GM19468 (cell line): ENCODE measurements at regions not wholly inside any gene's neighbourhood (a gene's known extent, or its start where the extent isn't known, plus 50 kb on each side); places are given as distances from the start of the nearest gene placed in this dataset.

Experiments
- ATAC-seq: cut with Tn5 transposase; IDR thresholded peaks from one replicate; pipeline ENCODE4 v1.9.1; 2021; ENCODE audit warnings: mild to moderate bottlenecking, moderate library complexity, moderate number of reproducible peaks; ENCODE audit not compliant: unreplicated experiment; ENCODE audit errors: extremely low read depth

- no peak for ATAC-seq
Observed at GRCh38 chrX:40329616-40330015, 231.9 kb upstream of the BCOR start.

GRCh38 chrX:40327085-40327484, 229.3 kb upstream of the BCOR start:
- no peak for ATAC-seq

GRCh38 chrX:40326186-40326965, 228.6 kb upstream of the BCOR start:
- no peak for ATAC-seq

GRCh38 chrX:40325161-40325560, 227.4 kb upstream of the BCOR start:
- ATAC-seq = no peak

GRCh38 chrX:40323977-40324376, 226.2 kb upstream of the BCOR start:
- ATAC-seq = no peak

- no peak for ATAC-seq
Observed at GRCh38 chrX:40320819-40321218, 223.1 kb upstream of the BCOR start.

GRCh38 chrX:40318801-40319200, 221.0 kb upstream of the BCOR start:
- ATAC-seq = no peak

- no peak for ATAC-seq
Observed at GRCh38 chrX:40318076-40318475, 220.3 kb upstream of the BCOR start.

- ATAC-seq = no peak
Observed at GRCh38 chrX:40316502-40316901, 218.7 kb upstream of the BCOR start.

GRCh38 chrX:40314070-40314469, 216.3 kb upstream of the BCOR start:
- no peak for ATAC-seq

GRCh38 chrX:40313269-40313668, 215.5 kb upstream of the BCOR start:
- ATAC-seq = no peak

GRCh38 chrX:40310447-40310846, 212.7 kb upstream of the BCOR start:
- ATAC-seq = no peak

GRCh38 chrX:40310016-40310415, 212.3 kb upstream of the BCOR start:
- ATAC-seq = no peak

- ATAC-seq = no peak
Observed at GRCh38 chrX:40307871-40308270, 210.1 kb upstream of the BCOR start.

- ATAC-seq = no peak
Observed at GRCh38 chrX:40304115-40304514, 206.4 kb upstream of the BCOR start.

- no peak for ATAC-seq
Observed at GRCh38 chrX:40303256-40304077, 205.7 kb upstream of the BCOR start.

GRCh38 chrX:40300286-40300890, 202.6 kb upstream of the BCOR start:
- no peak for ATAC-seq

- ATAC-seq = no peak
Observed at GRCh38 chrX:40299641-40300046, 201.9 kb upstream of the BCOR start.

- no peak for ATAC-seq
Observed at GRCh38 chrX:40298572-40299479, 201.1 kb upstream of the BCOR start.

GRCh38 chrX:40298069-40298468, 200.3 kb upstream of the BCOR start:
- ATAC-seq = no peak
